OCI-LY1 (cell line): ENCODE measurements at regions not wholly inside any gene's neighbourhood (a gene's known extent, or its start where the extent isn't known, plus 50 kb on each side); places are given as distances from the start of the nearest gene placed in this dataset.

ENCODE experiments used
- EZH2 ChIP-seq: fragments of 200-600 bp; sonication (generic), shearing (Covaris generic); IDR thresholded peaks from 2 replicates; pipeline ENCODE4 v1.8.0; 2017; ENCODE audit warnings: borderline replicate concordance, mixed run types, mild to moderate bottlenecking, antibody characterized with exemption, low read length, moderate library complexity, mixed read lengths
- TF ChIP-seq, protein P1 (sequence below): fragments of 200-600 bp; sonication (generic), shearing (Covaris generic); IDR thresholded peaks from 2 replicates; pipeline ENCODE4 v1.5.1; 2017; ENCODE audit warnings: mild to moderate bottlenecking, antibody characterized with exemption, low read length, moderate library complexity, mixed read lengths

DNA sequence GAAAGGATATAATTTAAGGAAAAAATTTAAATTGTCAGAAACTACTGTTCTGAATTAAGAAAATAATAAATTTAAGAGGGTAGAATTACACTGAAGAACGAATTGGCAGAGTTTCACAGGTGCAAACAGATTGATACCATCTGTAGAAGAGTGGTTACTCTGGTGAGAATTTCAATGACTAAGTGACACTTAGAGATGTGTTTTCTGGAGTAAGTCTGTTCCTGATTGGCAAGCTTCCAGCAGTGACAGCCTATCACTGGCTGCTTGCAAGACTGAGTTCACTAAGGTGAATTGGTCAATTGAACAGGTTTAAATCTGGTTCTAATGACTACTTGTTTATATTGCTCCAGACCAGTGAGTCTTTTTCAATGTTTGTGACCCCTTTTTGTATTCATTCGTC lies 838.2 kb upstream of the RGS18 start:
- TF ChIP-seq, protein P1, sequence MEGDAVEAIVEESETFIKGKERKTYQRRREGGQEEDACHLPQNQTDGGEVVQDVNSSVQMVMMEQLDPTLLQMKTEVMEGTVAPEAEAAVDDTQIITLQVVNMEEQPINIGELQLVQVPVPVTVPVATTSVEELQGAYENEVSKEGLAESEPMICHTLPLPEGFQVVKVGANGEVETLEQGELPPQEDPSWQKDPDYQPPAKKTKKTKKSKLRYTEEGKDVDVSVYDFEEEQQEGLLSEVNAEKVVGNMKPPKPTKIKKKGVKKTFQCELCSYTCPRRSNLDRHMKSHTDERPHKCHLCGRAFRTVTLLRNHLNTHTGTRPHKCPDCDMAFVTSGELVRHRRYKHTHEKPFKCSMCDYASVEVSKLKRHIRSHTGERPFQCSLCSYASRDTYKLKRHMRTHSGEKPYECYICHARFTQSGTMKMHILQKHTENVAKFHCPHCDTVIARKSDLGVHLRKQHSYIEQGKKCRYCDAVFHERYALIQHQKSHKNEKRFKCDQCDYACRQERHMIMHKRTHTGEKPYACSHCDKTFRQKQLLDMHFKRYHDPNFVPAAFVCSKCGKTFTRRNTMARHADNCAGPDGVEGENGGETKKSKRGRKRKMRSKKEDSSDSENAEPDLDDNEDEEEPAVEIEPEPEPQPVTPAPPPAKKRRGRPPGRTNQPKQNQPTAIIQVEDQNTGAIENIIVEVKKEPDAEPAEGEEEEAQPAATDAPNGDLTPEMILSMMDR, result no peak
- no peak for TF ChIP-seq EZH2
